Activated T-helper 2 cell treated with anti-CD3 and anti-CD28 coated beads, Interferon-gamma antibody, Interleukin-2, Interleukin-4, amounts not matched to agents 10 μg/mL and 5 μg/mL and 100 μg/mL, durations not matched to agents 14 hours and 24 hours and 36 hours (primary cell): ENCODE measurements at regions not wholly inside any gene's neighbourhood (a gene's known extent, or its start where the extent isn't known, plus 50 kb on each side); places are given as distances from the start of the nearest gene placed in this dataset.

Source experiments
- DNase-seq: peaks from one replicate; pipeline ENCODE4 v3.0.0; 2021; ENCODE audit warnings: low spot score
- H3K27ac Mint-ChIP-seq: one replicate; pipeline ENCODE4 v1.8.0; 2021; ENCODE audit warnings: mixed read lengths
- H3K27me3 Mint-ChIP-seq: one replicate; pipeline ENCODE4 v1.8.0; 2021; ENCODE audit warnings: low read depth, mixed read lengths
- H3K36me3 Mint-ChIP-seq: one replicate; pipeline ENCODE4 v1.8.0; 2021; ENCODE audit warnings: low read depth, mixed read lengths
- H3K4me1 Mint-ChIP-seq: one replicate; pipeline ENCODE4 v1.8.0; 2021; ENCODE audit warnings: low read depth, mixed read lengths
- H3K4me3 Mint-ChIP-seq: one replicate; pipeline ENCODE4 v1.8.0; 2021; ENCODE audit warnings: low read depth, mild to moderate bottlenecking, moderate library complexity, mixed read lengths
- H3K9me3 Mint-ChIP-seq: one replicate; pipeline ENCODE4 v1.8.0; 2021; ENCODE audit warnings: mixed read lengths
- intact Hi-C: fragments of 100-400 bp; cut with micrococcal nuclease; formaldehyde crosslinking; loops from one replicate; pipeline ENCODE4 v1.15.1; 2023

GRCh38 chr4:36709991-36710390 lies 428.6 kb downstream of the DTHD1 start:
- Mint-ChIP-seq H3K4me1 (no peaks in the 10 kb centered on the region), H3K27me3 (no peaks in the 10 kb centered on the region), H3K9me3 (no peaks in the 10 kb centered on the region), H3K4me3 (no peak overlapping the region), H3K36me3 (no peaks in the 10 kb centered on the region), H3K27ac (no peak overlapping the region)
- DNase-seq: no peak
- intact Hi-C loops: no loop called here

GRCh38 chr4:36712013-36712412 lies 430.6 kb downstream of the DTHD1 start:
- H3K4me3 Mint-ChIP-seq: no peak overlapping the region
- no peaks in the 10 kb centered on the region for H3K36me3 Mint-ChIP-seq
- no peaks in the 10 kb centered on the region for H3K27me3 Mint-ChIP-seq
- intact Hi-C loops: no loop called here
- no peaks in the 10 kb centered on the region for H3K4me1 Mint-ChIP-seq
- no peak for DNase-seq
- H3K27ac Mint-ChIP-seq: no peak overlapping the region
- H3K9me3 Mint-ChIP-seq: no peaks in the 10 kb centered on the region

DNA sequence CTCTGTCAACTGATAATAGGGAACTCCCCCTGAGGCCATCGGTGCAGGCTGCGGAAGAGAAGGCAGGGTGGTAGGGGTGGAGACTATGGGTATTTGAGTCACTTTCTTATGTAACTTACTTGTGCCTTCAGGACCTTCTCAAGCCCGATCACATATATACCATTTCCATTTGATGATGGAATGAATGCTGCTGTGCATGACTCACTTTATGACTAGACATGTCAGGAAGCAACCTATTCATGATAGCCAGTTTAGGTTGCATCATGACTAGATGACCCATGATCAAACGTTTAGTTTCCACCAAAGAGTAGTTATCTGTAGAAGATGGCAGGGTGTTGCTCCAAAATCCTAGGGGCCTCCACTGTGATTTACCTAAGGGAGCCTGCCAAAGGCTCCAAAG lies 435.5 kb downstream of the DTHD1 start:
- Mint-ChIP-seq H3K27me3 (no peaks in the 10 kb centered on the region), H3K4me3 (no peak overlapping the region), H3K9me3 (no peaks in the 10 kb centered on the region), H3K4me1 (no peaks in the 10 kb centered on the region), H3K36me3 (no peaks in the 10 kb centered on the region), H3K27ac (no peak overlapping the region)
- no peak for DNase-seq
- intact Hi-C loops: no loop called here

- no peak for DNase-seq
- Mint-ChIP-seq H3K27me3 (no peaks in the 10 kb centered on the region), H3K36me3 (no peaks in the 10 kb centered on the region), H3K9me3 (no peaks in the 10 kb centered on the region), H3K27ac (no peak overlapping the region), H3K4me3 (no peak overlapping the region), H3K4me1 (no peaks in the 10 kb centered on the region)
- intact Hi-C loops: no loop called here
Measured at GRCh38 chr4:36719425-36719824, 438.0 kb downstream of the DTHD1 start.

- Mint-ChIP-seq H3K4me1 (no peaks in the 10 kb centered on the region), H3K9me3 (no peaks in the 10 kb centered on the region), H3K27me3 (no peaks in the 10 kb centered on the region), H3K36me3 (no peaks in the 10 kb centered on the region), H3K4me3 (no peak overlapping the region), H3K27ac (no peak overlapping the region)
- intact Hi-C loops: no loop called here
- no peak for DNase-seq
Measured at GRCh38 chr4:36722986-36723385, 441.6 kb downstream of the DTHD1 start.

DNA sequence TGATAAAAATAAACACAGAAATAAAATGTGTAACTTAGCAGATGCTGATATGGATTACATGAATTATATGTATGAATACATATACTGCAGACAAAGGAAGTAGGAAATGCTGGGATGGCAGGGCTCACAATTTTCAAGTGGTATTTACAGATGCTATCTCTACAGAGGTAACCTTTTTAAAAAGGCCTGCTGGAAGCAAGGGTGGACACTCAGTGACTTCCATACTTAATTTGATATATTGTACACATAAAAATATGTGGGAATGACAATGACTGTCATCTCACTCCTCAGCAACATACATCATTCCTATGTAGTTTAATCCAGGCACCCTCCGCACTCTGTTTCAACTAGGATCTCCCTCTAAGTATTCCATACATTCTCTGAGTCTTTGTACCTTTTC lies 452.9 kb downstream of the DTHD1 start:
- no peaks in the 10 kb centered on the region for H3K27me3 Mint-ChIP-seq
- no peak for DNase-seq

GRCh38 chr4:36737691-36738090 lies 456.3 kb downstream of the DTHD1 start:
- Mint-ChIP-seq H3K27ac (no peak overlapping the region), H3K4me3 (no peak overlapping the region), H3K9me3 (no peaks in the 10 kb centered on the region), H3K27me3 (no peaks in the 10 kb centered on the region), H3K4me1 (no peaks in the 10 kb centered on the region), H3K36me3 (no peaks in the 10 kb centered on the region)
- intact Hi-C loops: no loop called here
- no peak for DNase-seq

More for the DNA sequence above, 452.9 kb downstream of the DTHD1 start:
- H3K4me3 Mint-ChIP-seq: no peak overlapping the region
- intact Hi-C loops: no loop called here
- H3K4me1 Mint-ChIP-seq: no peaks in the 10 kb centered on the region
- H3K9me3 Mint-ChIP-seq: no peaks in the 10 kb centered on the region
- no peaks in the 10 kb centered on the region for H3K36me3 Mint-ChIP-seq
- H3K27ac Mint-ChIP-seq: no peak overlapping the region

DNA sequence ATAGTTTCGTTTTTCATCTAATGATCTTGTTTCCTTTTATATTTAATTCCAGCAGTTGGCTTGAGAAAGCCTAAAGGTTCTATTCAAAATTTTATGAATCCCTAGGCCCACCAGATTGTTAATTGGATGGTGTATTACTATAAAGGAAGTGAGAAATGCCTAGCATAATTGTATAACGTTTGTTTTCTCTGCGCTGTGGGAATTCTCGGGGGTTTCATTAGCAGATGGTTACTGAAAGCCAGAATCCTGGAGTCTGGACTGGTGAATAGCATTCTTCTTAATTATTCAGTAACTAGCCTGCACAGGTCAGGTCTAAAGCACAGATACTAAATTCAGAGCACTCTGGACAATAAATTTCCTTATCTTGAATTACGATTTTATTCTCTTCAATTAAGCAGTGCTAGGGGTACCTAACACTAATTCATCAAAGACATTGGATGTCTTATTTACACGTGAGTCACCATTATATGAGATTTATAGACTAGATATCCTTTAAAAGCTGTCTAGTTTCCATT lies 459.4 kb downstream of the DTHD1 start:
- Mint-ChIP-seq H3K27ac (no peak overlapping the region), H3K36me3 (no peaks in the 10 kb centered on the region), H3K4me3 (no peak overlapping the region), H3K9me3 (no peaks in the 10 kb centered on the region), H3K27me3 (no peaks in the 10 kb centered on the region), H3K4me1 (no peaks in the 10 kb centered on the region)
- DNase-seq: no peak
- intact Hi-C loops: no loop called here

DNA sequence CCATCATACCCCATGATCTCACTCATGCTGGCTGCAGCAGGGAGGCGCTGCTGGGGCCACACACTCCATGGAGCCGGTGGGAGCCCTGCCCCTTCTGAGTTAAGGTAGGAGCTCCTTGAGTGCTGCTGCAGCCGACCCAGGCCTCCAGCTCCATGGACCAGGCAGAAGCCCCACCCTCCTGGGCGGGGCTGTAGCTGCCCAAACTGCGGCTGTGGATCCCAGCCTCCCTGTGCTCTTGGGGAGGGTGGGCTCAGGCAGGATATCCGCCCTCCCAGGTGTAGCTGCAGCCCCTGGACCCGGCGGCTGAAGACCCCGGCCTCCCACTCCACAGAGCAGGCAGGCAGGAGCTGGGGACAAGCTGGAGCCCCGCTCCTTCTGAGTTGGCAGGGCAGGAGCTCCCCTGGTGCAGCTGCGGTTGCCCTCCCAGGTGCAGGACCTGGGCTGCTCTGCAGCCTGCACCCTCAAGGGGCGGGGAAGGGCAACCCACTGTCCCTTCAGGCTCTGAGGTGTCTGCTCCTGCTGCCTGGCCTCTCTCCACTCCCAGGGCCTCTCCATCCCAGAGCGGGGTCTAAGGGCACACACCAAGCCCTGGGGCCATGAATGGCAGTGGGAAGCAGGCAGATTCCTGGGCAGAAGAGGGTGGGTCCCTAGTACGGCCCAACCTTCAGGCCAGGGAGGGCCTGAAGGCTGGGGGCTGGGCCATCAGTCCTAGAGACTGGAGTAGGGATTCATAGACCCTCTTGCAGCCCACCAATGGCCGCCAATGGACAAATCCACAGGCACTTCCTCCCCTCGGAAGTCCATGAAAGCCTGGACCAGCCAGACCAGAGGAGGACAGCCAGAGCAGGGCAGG lies 466.1 kb downstream of the DTHD1 start:
- no peak for DNase-seq
- Mint-ChIP-seq H3K27me3 (no peaks in the 10 kb centered on the region), H3K4me1 (no peaks in the 10 kb centered on the region), H3K9me3 (no peaks in the 10 kb centered on the region), H3K36me3 (no peaks in the 10 kb centered on the region), H3K4me3 (no peak overlapping the region), H3K27ac (no peak overlapping the region)
- intact Hi-C loops: no loop called here

GRCh38 chr4:36753048-36753447 lies 471.6 kb downstream of the DTHD1 start:
- Mint-ChIP-seq H3K27ac (no peak overlapping the region), H3K4me1 (peaks cover 3% of the 10 kb centered on the region), H3K36me3 (no peaks in the 10 kb centered on the region), H3K4me3 (no peak overlapping the region), H3K9me3 (no peaks in the 10 kb centered on the region), H3K27me3 (no peaks in the 10 kb centered on the region)
- intact Hi-C loops: no loop called here
- no peak for DNase-seq

- no peak for DNase-seq
- H3K36me3 Mint-ChIP-seq: no peaks in the 10 kb centered on the region
- H3K4me1 Mint-ChIP-seq: peaks cover 3% of the 10 kb centered on the region
- intact Hi-C loops: no loop called here
- H3K27ac Mint-ChIP-seq: no peak overlapping the region
- no peaks in the 10 kb centered on the region for H3K9me3 Mint-ChIP-seq
- H3K4me3 Mint-ChIP-seq: no peak overlapping the region
- H3K27me3 Mint-ChIP-seq: no peaks in the 10 kb centered on the region
Measured at GRCh38 chr4:36757580-36758311, 476.3 kb downstream of the DTHD1 start.

- H3K27ac Mint-ChIP-seq: no peak overlapping the region
- intact Hi-C loops: no loop called here
- H3K36me3 Mint-ChIP-seq: no peaks in the 10 kb centered on the region
- DNase-seq: no peak
- peaks cover under 1% of the 10 kb centered on the region for H3K4me1 Mint-ChIP-seq
- H3K4me3 Mint-ChIP-seq: no peak overlapping the region
- no peaks in the 10 kb centered on the region for H3K27me3 Mint-ChIP-seq
- no peaks in the 10 kb centered on the region for H3K9me3 Mint-ChIP-seq
Measured at GRCh38 chr4:36758312-36759178, 477.1 kb downstream of the DTHD1 start.
